WI38 (cell line): ENCODE measurements at regions not wholly inside any gene's neighbourhood (a gene's known extent, or its start where the extent isn't known, plus 50 kb on each side); places are given as distances from the start of the nearest gene placed in this dataset.

Experiments
- H3K4me3 ChIP-seq: 2 replicates; pipeline ENCODE4 v1.5.1; 2011; ENCODE audit warnings: low read depth, mild to moderate bottlenecking, control low read depth, low read length
- CTCF ChIP-seq: IDR thresholded peaks from 2 replicates; pipeline ENCODE4 v1.5.1; 2012; ENCODE audit warnings: low read depth, mild to moderate bottlenecking, control low read depth, low read length

GRCh38 chr14:22280497-22281316, 308.3 kb downstream of the DAD1 start:
- no peak overlapping the region for H3K4me3 ChIP-seq
- no peak for TF ChIP-seq CTCF

- no peak overlapping the region for H3K4me3 ChIP-seq
- no peak for TF ChIP-seq CTCF
These were observed 311.9 kb downstream of the DAD1 start for GRCh38 chr14:22276913-22277816.

- no peak for TF ChIP-seq CTCF
- no peak overlapping the region for H3K4me3 ChIP-seq
These were observed 316.9 kb downstream of the DAD1 start for GRCh38 chr14:22271838-22272799.

GRCh38 chr14:22268875-22269274, 320.1 kb downstream of the DAD1 start:
- TF ChIP-seq CTCF: no peak
- no peak overlapping the region for H3K4me3 ChIP-seq

- H3K4me3 ChIP-seq: no peak overlapping the region
- TF ChIP-seq CTCF: no peak
These were observed 322.3 kb downstream of the DAD1 start for GRCh38 chr14:22266683-22267082.

- no peak for TF ChIP-seq CTCF
These were observed 322.9 kb downstream of the DAD1 start for GRCh38 chr14:22266142-22266442.

More at GRCh38 chr14:22266142-22266442, 322.9 kb downstream of the DAD1 start:
- no peak overlapping the region for H3K4me3 ChIP-seq
